ENCODE measurements at regions not wholly inside any gene's neighbourhood (a gene's known extent, or its start where the extent isn't known, plus 50 kb on each side); places are given as distances from the start of the nearest gene placed in this dataset.

- no peak for TF ChIP-seq CTCF (conservative IDR thresholded peaks at IDR 0.05)
- TF ChIP-seq ZFX (IDR thresholded peaks at IDR 0.05), result no peak
These were observed 75.7 kb downstream of the C18orf54 start for GRCh38 chr18:54433368-54433767.

GRCh38 chr18:54433857-54434256, 76.2 kb downstream of the C18orf54 start:
- TF ChIP-seq CTCF (conservative IDR thresholded peaks at IDR 0.05), result no peak
- TF ChIP-seq ZFX (IDR thresholded peaks at IDR 0.05), result no peak
- no peak overlapping the region for H3K27ac ChIP-seq

More at GRCh38 chr18:54433368-54433767, 75.7 kb downstream of the C18orf54 start:
- no peak overlapping the region for H3K27ac ChIP-seq

GRCh38 chr18:54434453-54434852, 76.7 kb downstream of the C18orf54 start:
- no peak for TF ChIP-seq ZFX (IDR thresholded peaks at IDR 0.05)
- no peak for TF ChIP-seq CTCF (conservative IDR thresholded peaks at IDR 0.05)
- H3K27ac ChIP-seq, result no peak overlapping the region

- TF ChIP-seq CTCF (conservative IDR thresholded peaks at IDR 0.05) (no peak), ZFX (IDR thresholded peaks at IDR 0.05) (no peak)
- no peak overlapping the region for H3K27ac ChIP-seq
These were observed 78.8 kb downstream of the C18orf54 start for GRCh38 chr18:54436501-54436900.

GRCh38 chr18:54440292-54440691, 82.6 kb downstream of the C18orf54 start:
- no peak overlapping the region for H3K27ac ChIP-seq
- TF ChIP-seq ZFX (IDR thresholded peaks at IDR 0.05), result no peak
- no peak for TF ChIP-seq CTCF (conservative IDR thresholded peaks at IDR 0.05)

DNA sequence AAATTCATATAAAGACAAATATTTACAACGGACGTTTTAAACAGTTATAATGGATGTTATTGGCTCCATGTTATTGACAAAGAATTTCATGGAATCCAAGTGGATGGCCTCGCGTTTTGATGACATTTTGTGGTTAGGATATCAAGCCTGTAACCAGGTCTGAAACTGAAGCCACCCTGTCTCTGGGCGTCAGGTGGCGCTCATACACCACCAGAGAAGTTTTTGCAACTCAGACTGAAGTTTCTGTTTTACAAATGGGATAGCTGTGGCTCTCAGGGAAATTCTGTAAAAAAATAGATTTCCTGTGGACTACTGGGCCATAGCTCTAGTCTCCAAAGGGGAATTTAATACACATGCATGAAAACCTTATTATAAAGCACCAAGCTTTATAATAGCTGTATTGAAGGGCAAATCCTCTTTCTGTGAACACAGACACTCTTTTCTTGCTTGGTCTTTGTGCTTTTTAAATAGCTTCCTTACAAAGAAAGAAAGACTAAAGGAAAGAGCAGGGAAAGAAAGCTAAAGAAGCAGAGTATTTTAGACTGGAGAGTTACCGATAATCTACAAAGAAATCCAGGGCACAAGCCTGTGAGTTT, 86.7 kb downstream of the C18orf54 start:
- peak; percentile 89 for TF ChIP-seq CTCF (conservative IDR thresholded peaks at IDR 0.05)
- TF ChIP-seq ZFX (IDR thresholded peaks at IDR 0.05), result no peak
- no peak overlapping the region for H3K27ac ChIP-seq

DNA sequence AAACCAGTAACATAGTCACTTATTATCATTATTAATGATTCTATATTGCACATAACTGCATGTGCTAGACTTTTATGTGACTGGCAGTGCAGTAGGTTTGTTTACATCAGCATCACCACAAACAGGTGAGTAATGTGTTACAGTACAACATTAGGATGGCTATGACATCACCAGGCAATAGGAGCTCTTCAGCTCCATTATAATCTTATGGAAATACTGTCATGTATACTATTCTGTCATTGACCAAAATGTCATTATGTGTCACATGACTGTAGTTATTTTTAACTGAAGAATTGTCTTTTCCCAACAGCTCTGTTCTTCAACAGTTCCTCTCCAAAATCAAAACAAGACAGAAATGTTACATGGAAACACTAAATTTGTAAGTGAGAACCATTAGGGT, 96.3 kb downstream of the C18orf54 start:
- no peak overlapping the region for H3K27ac ChIP-seq
- TF ChIP-seq ZFX (IDR thresholded peaks at IDR 0.05) (no peak), CTCF (conservative IDR thresholded peaks at IDR 0.05) (no peak)
